ENCODE measurements at regions not wholly inside any gene's neighbourhood (a gene's known extent, or its start where the extent isn't known, plus 50 kb on each side); places are given as distances from the start of the nearest gene placed in this dataset.

DNA sequence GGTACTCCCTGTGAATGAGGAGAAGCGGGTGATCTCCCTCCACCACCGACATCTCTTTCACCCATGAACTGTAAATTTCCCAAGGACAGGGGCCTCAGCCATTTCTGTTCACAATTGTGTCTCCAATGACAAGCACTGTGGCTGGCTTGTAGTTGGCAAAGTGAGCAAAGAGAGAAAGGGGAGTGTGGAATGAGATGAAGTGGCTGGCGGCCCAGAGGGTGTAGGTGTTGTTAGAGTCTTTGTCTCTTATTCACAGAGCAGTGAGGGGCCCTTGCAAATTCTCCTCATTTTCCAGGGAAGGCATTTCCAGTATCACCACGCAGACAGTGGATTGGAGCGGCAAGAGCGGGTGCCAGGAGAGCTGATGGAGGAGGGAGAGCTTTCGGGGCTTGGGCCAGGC, 411.7 kb upstream of the EEF2KMT start:
- in situ Hi-C loops (cut with HindIII; ENCODE audit: low sequenced_read_pairs) = no loop called here
- no peak for DNase-seq (ENCODE audit: low spot score)

DNA sequence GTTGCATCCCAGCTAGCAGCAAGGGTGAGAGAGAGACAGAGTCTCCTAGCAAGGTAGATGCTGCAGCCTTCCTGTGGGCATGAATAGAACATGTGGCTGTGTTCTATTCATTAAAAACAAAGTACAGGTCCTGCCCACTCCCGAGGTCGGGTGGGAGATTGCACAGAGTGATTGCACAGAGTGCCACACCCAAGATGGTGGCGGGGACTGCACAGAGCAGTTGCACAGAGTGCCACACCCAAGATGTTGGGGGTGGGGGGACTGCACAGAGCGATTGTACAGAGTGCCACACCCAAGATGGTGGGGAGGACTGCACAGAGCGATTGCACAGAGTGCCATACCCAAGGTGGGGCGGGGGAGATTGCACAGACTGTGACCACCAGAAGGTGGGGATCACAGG, 410.8 kb upstream of the EEF2KMT start:
- DNase-seq (ENCODE audit: low spot score) = no peak
- in situ Hi-C loops (cut with HindIII; ENCODE audit: low sequenced_read_pairs) = no loop called here

DNA sequence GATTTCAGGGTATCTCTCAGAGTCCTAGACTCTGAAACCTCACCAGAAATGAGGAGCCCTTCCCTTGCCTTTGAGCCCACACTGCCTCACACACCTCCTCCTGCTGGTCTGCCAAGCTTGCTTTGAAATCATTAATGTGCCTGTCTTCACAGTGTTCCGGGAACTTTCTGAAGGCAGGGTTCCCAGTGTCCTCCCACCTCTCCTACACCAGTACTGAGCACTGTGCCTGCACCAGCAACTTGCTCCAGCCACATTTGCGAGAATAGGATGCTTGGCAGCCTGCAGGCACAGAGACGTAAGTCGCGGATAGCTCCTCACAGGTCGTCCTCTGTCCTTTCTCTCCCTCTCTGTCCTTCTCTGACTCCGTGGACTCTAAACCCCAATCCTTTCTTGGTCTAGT, 408.4 kb upstream of the EEF2KMT start:
- DNase-seq (ENCODE audit: low spot score) = no peak
- in situ Hi-C loops (cut with HindIII; ENCODE audit: low sequenced_read_pairs) = no loop called here

DNA sequence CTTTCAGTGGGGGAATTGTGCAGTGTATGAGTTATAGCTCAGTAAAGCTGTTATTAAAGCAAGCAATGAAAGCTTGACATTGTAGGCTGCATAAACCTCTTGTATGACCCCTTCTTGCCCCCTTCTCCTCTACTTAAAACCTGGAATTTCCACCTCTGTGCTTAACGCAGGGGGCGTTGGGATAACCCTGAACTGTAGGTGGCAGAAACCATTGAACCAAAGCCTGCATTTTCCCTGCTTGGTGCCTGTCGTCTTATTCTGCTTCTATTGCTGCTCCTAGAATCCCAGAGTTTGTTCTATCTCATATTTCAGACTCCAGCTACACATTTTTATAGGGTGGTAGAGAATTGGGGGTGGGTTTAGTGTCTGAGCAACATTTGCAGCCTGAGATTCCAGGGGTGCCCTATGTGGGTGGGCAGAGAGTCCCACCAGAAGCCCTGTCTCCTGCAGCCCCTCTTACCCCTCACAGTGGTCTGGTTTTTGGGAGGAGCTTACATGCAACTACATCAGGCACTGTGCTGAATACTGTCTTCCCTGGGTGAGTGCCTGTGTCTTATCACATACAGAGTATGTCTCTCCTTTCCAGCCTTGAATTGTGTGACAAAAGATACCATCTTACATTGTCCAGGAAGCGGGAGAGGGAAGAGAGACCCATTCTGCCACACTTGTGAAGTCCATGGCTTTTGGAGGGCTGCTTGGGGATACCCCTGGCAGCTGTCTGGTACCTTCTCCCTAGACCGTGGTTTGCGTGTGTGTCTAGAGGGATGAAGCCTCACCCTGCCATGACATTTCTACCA, 407.7 kb upstream of the EEF2KMT start:
- no peak for DNase-seq (ENCODE audit: low spot score)
- in situ Hi-C loops (cut with HindIII; ENCODE audit: low sequenced_read_pairs) = no loop called here

DNA sequence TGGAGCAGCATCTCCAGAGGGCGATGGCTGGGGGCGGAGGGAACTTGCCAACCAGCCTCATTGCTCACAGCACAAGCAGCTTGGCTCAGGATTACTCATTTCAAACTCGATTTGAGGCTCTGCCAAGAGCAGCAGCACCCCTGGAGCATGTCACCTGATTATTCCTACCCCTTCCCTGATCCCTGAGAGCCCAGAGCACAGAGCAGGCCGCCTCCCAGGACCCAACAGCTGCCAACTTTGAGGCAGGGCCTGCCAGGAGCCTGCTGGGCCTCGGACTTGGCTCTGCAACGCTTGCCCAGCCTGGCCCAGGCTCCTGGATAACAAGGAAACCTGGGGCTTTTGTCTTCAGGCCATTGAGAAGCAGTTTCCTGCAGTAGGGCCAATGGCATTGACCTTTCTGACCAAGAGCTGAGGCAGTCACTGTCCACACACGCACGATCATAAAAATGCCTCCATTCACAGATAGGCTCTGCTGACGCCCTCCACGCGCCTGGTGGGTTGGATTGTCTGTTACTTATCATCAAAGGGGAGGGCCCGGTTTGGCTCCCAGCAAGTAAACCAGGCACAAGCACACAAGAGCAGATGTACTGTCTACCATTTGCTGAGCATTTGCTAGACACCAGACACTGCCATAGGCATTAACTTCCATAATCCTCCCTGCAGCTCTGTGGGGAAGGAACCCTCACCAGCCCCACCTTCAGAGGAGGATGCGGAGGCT, 406.6 kb upstream of the EEF2KMT start:
- peak; percentile 79 for DNase-seq (ENCODE audit: low spot score)
- in situ Hi-C loops (cut with HindIII; ENCODE audit: low sequenced_read_pairs) = no loop called here

DNA sequence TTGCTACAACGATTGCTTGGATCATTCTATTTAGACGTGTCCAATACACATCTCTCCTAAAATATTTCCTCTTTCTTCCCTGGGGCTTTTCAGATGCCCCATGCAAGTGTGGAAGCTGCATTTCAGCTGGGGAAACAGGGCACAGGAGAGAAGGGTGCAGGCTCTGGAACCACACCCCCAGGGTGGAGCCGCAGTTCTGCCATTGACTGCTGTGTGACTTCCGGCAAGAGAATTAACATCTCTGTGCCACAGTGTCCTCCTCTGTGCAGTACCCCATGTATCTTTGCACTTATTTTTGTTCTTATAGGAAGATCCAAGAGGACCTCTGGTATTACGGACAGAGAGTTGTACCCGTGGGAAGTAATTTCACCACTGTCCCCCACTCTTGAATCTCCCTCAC, 405.3 kb upstream of the EEF2KMT start:
- in situ Hi-C loops (cut with HindIII; ENCODE audit: low sequenced_read_pairs) = no loop called here
- DNase-seq (ENCODE audit: low spot score) = no peak

DNA sequence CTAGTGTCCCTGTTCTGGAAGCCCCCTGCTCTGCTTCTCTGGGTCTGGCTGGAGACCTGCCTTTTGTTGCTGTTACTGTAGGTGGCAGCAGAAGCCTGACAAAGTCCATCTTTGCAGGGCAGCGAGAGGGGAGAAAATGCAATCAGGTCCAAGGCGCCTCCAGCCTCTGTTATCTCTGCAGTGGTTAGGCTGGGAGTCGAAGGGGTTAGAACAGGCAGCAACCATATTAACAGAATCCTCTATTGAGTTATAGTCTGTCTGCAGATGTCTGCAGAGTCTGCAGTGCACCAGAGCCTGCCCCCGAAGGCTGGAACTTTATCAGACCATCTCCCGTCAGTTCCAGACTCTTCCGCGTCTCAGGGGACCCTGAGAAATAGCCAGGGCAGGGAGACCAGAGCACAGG, 404.9 kb upstream of the EEF2KMT start:
- DNase-seq (ENCODE audit: low spot score) = peak; percentile 50
- in situ Hi-C loops (cut with HindIII; ENCODE audit: low sequenced_read_pairs) = no loop called here

DNA sequence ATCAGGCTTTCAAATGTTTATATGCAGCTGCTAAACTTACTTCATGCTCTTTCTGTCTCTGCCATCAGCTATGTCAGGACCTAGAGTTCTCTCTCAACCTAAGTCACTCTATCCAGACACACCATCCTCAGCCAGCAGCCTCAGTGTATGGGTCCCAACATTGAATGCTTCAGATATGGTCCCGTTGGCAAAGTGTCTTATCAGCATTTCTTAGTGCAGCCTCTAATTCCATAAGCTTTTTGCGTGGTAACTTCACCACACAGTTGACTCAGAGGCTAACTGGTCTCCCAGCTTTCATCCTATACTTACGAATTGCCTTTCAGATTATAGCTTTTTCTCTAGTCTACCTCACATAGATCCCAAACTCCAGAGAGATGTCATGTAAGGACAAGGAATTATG, 402.9 kb upstream of the EEF2KMT start:
- in situ Hi-C loops (cut with HindIII; ENCODE audit: low sequenced_read_pairs) = no loop called here
- no peak for DNase-seq (ENCODE audit: low spot score)

DNA sequence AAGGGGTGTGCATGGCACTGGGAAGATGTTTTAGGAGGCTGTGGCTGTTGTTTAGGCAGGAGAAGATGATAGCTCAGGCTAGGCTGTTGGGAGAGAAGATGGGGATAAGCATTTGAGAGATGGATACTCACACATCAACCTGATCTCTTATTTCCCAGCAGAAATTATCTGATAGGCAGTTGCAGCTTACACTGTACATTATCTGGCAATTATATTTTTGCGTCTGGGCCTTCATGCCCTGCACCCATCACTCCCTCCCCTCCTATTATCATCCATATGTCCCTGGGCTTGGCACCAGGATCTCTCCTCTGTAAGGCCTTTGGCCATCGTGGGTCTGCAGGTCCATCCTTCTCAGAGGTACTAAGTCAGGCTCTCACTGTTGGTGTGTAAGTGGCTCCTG, 401.0 kb upstream of the EEF2KMT start:
- in situ Hi-C loops (cut with HindIII; ENCODE audit: low sequenced_read_pairs) = no loop called here
- no peak for DNase-seq (ENCODE audit: low spot score)

DNA sequence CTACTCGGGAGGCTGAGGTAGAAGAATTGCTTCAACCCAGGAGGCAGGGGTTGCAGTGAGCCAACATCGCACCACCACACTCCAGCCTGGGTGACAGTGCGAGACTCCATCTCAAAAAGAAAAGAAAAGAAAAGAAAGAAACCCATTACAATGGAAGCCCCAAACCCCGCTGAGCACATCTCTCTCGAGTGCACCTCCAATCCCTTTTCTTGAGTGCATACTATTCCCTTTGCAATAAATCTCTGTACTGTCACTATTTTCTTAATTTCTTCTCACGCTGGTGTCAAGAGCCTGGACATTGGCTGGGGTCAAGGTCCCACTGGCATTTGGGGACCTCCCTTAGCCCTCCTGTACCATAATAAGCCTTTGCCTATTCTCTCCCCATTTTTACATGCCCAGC, 398.4 kb upstream of the EEF2KMT start:
- DNase-seq (ENCODE audit: low spot score) = no peak
- in situ Hi-C loops (cut with HindIII; ENCODE audit: low sequenced_read_pairs) = no loop called here

DNA sequence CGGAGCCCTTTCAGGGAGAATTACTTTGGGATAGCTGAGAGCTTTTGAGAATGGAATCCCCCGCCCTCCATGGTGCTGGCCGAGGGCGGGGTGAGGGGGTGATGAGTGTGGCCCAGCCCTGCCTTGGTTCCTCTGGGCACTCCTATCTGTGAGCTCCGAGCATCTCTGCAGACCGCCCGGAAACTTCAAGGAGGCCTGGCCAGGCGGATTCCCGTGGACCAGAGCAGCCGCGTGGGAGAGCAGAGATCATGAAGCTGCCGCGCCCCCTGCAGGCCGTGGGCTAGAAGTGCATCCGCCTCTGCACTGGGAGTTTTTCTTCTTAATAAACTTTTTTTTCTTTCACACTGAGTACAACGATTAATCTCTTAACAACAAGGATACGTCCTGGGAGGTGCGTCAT, 392.9 kb upstream of the EEF2KMT start:
- in situ Hi-C loops (cut with HindIII; ENCODE audit: low sequenced_read_pairs) = no loop called here
- peak; percentile 8 for DNase-seq (ENCODE audit: low spot score)

DNA sequence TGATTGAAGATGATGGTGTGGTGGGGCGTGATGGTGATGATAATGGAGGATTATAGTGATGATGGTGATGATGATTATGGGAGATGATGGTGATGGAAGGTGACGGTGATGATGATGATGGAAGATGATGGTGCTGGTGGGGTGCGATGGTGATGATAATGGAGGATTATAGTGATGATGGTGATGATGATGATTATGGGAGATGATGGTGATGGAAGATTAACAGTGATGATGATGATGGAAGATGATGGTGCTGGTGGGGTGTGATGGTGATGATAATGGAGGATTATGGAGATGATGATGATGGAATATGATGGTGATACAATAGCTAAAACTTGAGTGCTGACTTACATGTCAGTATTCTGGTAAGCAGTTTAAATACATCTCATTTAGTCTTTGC, 391.0 kb upstream of the EEF2KMT start:
- in situ Hi-C loops (cut with HindIII; ENCODE audit: low sequenced_read_pairs) = no loop called here
- DNase-seq (ENCODE audit: low spot score) = no peak

DNA sequence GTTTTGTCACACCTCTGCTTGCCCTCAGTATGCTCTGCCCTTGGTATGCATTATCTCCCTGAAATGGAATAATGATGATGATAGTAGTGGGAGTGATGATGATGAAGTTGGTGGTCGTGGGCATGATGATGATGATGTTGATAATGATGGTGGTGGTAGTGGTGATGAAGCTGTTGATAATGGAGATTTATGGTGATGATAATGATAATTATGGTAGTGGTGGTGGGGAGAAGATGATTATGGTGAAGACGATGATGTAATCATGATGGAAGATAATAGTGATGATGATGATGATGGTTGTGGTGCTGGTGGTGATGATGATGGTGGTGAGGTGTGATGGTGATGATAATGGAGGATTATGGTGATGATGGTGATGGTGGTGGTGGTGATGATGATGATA, 390.1 kb upstream of the EEF2KMT start:
- DNase-seq (ENCODE audit: low spot score) = no peak
- in situ Hi-C loops (cut with HindIII; ENCODE audit: low sequenced_read_pairs) = no loop called here

DNA sequence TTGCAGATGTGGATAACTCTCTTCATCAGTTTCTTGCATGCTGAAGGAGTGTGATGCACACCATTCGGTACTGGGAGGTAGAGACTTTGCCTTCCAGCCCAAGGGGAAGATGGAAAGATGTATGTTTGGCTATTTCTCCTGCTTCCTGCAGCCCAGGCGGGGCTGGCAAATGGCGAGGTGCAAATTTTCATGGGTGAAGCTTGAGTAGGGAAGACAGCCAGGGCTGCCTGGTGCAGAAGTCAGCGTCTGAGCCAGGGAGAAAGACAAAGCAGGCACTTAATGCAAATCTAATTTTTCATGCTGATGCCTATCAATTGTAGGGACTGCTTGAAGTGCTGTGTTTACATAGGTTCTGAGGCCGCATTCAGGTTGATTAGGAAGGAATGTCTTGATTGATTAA, 384.7 kb upstream of the EEF2KMT start:
- in situ Hi-C loops (cut with HindIII; ENCODE audit: low sequenced_read_pairs) = no loop called here
- no peak for DNase-seq (ENCODE audit: low spot score)

DNA sequence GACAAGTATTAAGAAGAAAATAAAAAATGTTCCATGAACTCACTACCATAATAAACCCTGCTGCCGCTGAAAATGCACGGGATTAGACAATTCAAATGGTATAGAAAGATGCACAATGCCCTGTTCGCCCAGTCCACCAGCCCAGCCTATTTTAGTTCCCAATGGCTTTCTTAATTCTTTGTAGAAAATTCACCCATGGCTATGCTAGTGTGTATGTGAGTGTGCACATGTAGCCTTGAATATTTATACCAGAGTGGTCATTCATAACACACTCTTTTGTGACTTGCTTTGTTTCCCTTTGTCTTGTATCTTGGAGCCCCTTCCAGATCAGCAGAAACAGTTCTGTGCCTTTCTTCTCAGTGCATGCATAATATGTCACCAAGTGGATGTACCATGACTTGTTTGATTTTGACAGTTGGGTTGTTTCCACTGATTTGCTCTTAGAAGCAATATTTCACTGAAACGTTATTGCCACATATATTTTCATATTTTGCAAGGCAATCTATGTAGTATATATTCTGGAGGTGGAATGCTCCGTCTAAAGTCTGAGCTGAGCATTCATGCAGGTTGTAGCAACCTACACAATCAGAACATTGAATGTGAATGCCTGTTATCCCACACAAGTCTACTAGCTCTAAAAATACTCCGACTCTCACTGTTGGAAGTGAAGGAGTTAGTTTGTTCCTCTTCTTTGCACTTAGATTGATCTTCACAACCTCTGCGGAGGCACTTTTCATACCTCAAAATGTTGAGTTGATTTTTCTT, 383.0 kb upstream of the EEF2KMT start:
- DNase-seq (ENCODE audit: low spot score) = no peak
- in situ Hi-C loops (cut with HindIII; ENCODE audit: low sequenced_read_pairs) = no loop called here

DNA sequence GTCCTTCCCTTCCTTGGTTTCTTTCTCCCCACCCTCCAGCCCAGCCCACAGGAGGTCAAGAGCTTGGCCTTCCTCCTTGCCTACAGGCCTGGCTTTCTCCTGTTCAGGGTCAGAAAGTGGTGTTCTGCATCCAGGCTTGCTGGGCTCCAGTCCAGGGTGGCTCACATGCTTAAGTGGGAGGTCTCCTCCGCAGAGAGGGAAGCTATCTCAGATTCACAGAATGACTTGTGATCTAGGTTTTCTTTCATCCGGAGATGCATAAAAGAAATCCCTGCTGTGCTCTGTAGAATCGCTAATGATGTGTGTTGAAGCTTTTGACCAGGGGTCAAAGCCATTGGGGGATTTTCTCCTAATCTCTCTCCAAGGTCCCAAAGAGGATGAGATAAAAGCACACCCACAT, 382.3 kb upstream of the EEF2KMT start:
- no peak for DNase-seq (ENCODE audit: low spot score)

DNA sequence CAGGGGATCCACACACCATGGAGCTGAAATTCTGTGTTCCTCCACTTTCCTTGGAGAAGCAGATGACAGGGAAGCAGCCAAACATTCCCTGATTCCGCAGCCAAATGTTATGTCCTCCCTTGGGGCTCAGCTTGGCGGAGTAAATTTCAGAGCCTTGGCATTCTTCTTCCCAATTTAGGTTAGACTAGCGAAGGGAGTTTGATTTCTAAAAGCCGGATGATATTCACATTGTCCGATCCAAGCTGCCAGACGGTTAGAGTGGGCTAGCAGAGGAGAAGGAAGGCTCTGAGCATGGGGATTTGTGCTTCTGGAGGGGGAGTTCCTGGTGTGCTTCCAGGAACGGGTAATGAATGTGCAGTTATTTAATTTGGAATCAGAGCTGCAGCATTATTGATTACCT, 380.4 kb upstream of the EEF2KMT start:
- in situ Hi-C loops (cut with HindIII; ENCODE audit: low sequenced_read_pairs) = no loop called here

More for the DNA sequence above, 382.3 kb upstream of the EEF2KMT start:
- in situ Hi-C loops (cut with HindIII; ENCODE audit: low sequenced_read_pairs) = no loop called here

DNA sequence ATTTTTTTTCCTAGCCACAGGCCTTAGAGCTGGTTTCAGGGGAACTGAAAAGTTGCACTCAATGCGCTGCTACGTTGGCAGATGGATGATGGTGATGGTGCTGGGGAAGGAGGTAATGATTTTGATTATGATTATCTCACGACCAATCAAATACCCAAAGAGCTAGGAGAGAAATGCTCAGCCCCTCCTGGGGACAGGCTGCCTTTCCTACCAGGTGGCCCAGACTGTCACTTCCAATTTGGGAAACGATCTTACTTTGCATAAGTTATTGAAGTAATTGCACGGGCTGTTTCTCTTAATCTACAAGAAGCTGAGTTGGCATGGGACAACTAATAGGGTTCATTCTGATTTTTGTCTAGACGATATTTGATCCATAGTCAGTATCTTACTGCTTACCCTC, 379.7 kb upstream of the EEF2KMT start:
- in situ Hi-C loops (cut with HindIII; ENCODE audit: low sequenced_read_pairs) = no loop called here
- no peak for DNase-seq (ENCODE audit: low spot score)

More for the DNA sequence above, 380.4 kb upstream of the EEF2KMT start:
- no peak for DNase-seq (ENCODE audit: low spot score)

DNA sequence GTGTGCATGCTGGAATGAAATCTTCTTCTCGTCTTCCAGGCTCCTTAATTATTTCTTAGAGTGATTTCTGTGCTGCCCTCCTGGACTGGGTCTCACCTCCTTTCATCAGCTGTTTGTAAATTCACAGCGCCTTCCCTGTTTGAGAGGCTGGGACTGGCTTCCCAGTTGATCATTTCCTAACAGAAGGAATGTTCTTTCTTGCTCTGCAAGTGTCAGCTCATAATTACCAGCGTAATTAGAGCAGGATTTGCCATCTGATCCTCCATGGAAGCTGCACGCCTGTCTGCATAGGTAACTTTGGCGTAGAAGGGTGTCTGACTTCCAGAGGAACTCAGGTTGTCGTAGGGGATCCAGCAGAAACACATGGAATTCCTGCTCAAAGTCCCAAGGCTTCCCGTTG, 375.0 kb upstream of the EEF2KMT start:
- in situ Hi-C loops (cut with HindIII; ENCODE audit: low sequenced_read_pairs) = no loop called here
- DNase-seq (ENCODE audit: low spot score) = no peak

DNA sequence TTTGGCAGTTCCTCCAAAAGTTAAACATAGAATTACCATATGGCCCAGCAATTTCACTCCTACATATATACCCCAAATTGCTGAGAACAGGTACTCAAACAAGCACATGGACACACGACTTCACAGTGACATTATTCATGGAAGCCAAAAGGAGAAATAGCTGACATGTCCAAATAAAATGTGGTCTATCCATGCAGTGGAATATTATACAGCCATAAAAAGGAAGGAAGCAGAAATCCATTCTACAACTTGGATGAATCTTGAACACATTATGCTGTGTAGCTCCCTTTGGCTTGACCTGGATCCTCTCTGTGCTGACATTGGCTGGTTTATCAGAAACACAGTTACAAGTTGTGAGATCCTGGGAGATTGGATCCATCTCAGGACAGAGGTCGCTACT, 370.9 kb upstream of the EEF2KMT start:
- in situ Hi-C loops (cut with HindIII; ENCODE audit: low sequenced_read_pairs) = no loop called here
- no peak for DNase-seq (ENCODE audit: low spot score)

Measured in G401 (cell line).